ENCODE measurements at regions not wholly inside any gene's neighbourhood (a gene's known extent, or its start where the extent isn't known, plus 50 kb on each side); places are given as distances from the start of the nearest gene placed in this dataset.
"Not testable (repeated sequence)": the region's sequence is repeated elsewhere in the genome, so short reads cannot be mapped to it uniquely, and the experiment has no call there.

DNA sequence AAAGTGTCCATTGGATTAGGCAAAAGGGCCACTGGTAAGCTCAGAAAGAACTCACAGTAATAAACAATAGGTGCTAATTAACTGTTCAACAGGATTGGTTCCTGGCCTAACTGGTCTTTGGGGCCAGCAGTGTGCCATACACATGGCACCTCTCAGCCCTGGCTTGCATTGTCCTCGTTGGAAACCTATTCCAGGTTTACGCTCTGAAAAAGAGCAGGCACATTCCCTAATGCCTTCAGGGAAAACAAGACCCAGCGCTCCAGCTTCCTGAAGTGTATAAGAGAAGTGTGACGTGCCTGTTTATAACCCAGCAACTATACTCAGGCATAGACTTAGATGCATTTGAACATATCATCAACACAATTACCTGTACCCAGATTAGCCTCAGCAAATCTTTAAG lies 51.9 kb upstream of the RBM47 start:
- Mint-ChIP-seq H3K27me3 (ENCODE audit: unreplicated experiment) (no peaks in the 10 kb centered on the region), H3K36me3 (ENCODE audit: insufficient read depth, unreplicated experiment) (no peaks in the 10 kb centered on the region), H3K27ac (ENCODE audit: unreplicated experiment) (no peak overlapping the region), H3K4me3 (ENCODE audit: low read depth, unreplicated experiment) (no peak overlapping the region), H3K4me1 (ENCODE audit: low read depth, unreplicated experiment) (no peaks in the 10 kb centered on the region), H3K9me3 (ENCODE audit: low read depth, unreplicated experiment) (no peaks in the 10 kb centered on the region)
- BruUV-seq (replicated peaks), result no TSS peak
- DNase-seq, result no peak
- TF ChIP-seq, protein P1, sequence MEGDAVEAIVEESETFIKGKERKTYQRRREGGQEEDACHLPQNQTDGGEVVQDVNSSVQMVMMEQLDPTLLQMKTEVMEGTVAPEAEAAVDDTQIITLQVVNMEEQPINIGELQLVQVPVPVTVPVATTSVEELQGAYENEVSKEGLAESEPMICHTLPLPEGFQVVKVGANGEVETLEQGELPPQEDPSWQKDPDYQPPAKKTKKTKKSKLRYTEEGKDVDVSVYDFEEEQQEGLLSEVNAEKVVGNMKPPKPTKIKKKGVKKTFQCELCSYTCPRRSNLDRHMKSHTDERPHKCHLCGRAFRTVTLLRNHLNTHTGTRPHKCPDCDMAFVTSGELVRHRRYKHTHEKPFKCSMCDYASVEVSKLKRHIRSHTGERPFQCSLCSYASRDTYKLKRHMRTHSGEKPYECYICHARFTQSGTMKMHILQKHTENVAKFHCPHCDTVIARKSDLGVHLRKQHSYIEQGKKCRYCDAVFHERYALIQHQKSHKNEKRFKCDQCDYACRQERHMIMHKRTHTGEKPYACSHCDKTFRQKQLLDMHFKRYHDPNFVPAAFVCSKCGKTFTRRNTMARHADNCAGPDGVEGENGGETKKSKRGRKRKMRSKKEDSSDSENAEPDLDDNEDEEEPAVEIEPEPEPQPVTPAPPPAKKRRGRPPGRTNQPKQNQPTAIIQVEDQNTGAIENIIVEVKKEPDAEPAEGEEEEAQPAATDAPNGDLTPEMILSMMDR (IDR thresholded peaks at IDR 0.05; ENCODE audit: unreplicated experiment), result no peak
- CTCF ChIA-PET, result interaction anchor here (0.7 kb wide), 1 partner anchor 21 kb away, joined by 3 read pairs; no protein-coding TSS in a partner anchor
- intact Hi-C loops (cut with micrococcal nuclease; ENCODE audit: unreplicated experiment), result no loop called here

DNA sequence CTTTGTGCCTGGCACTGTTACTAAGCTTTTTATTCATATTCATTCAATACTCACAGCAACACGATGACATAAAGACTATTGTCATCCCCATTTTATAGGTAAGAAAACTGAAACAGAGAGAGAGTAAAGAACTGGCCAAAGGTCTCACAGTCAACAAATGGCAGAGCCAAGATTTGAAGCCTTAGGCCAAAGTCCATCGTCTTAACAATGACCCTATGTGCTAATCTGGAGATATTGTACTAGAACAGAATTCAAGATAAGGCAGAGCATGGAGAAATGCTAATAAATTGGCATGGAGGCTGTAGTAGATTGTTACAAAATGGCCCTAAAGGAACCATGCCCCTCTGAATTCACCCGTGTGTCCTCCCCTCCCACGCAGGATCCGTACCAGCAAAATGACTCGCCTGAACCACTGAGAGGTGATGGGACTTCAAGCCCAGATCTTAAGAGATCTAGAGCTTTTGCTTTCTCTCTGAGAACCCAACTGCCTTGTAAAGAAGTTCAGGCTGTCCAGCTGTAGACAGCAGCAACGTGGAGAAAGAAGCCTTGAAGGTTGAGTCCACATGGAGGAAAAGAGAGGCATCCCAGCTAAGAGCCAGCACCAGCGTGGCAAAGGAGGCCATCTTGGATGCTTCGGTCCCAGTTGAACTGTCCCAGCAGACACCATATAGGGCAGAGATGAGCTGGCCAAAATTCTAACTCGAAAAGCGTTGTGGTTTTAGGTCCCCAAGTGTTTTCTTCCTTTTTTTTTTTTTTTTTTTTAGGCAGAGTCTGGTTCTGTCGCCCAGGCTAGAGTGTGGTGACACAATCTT lies 52.8 kb upstream of the RBM47 start:
- Mint-ChIP-seq H3K27me3 (ENCODE audit: unreplicated experiment) (no peaks in the 10 kb centered on the region), H3K9me3 (ENCODE audit: low read depth, unreplicated experiment) (no peaks in the 10 kb centered on the region), H3K27ac (ENCODE audit: unreplicated experiment) (no peak overlapping the region), H3K4me1 (ENCODE audit: low read depth, unreplicated experiment) (no peaks in the 10 kb centered on the region), H3K4me3 (ENCODE audit: low read depth, unreplicated experiment) (no peak overlapping the region), H3K36me3 (ENCODE audit: insufficient read depth, unreplicated experiment) (no peaks in the 10 kb centered on the region)
- TF ChIP-seq, protein P1 (IDR thresholded peaks at IDR 0.05; ENCODE audit: unreplicated experiment), result no peak
- DNase-seq, result no peak
- CTCF ChIA-PET, result no interaction called here
- BruUV-seq (replicated peaks), result no TSS peak
- intact Hi-C loops (cut with micrococcal nuclease; ENCODE audit: unreplicated experiment), result no loop called here

DNA sequence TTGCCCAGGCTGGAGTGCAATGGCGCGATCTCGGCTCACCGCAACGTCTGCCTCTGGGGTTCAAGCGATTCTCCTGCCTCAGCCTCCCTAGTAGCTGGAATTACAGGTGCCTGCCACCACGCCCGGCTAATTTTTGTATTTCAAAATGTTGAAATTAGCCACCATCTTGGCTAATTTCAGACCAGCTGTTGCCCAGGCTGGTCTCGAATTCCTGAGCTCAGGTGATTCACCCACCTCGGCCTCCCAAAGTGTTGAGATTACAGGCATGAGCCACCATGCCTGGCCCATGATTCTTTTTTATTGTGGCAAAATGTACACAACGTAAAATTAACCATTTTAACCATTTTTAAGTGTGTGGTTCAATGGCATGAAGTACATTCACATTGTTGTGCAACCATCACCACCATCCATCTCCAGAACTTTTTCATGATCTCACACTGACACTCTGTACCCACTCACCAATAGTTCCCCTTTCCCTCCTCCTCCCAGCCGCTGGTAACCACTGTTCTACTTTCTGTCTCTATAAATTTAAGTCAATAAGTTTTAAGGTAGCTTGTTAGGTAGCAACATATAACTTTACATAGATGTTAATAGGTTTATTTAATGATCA lies 54.0 kb upstream of the RBM47 start:
- H3K27me3 Mint-ChIP-seq (ENCODE audit: unreplicated experiment); H3K27ac Mint-ChIP-seq (ENCODE audit: unreplicated experiment); H3K4me1 Mint-ChIP-seq (ENCODE audit: low read depth, unreplicated experiment); H3K9me3 Mint-ChIP-seq (ENCODE audit: low read depth, unreplicated experiment); CTCF ChIA-PET; BruUV-seq (replicated peaks); intact Hi-C loops (cut with micrococcal nuclease; ENCODE audit: unreplicated experiment); H3K4me3 Mint-ChIP-seq (ENCODE audit: low read depth, unreplicated experiment); DNase-seq; H3K36me3 Mint-ChIP-seq (ENCODE audit: insufficient read depth, unreplicated experiment): not testable (repeated sequence)

DNA sequence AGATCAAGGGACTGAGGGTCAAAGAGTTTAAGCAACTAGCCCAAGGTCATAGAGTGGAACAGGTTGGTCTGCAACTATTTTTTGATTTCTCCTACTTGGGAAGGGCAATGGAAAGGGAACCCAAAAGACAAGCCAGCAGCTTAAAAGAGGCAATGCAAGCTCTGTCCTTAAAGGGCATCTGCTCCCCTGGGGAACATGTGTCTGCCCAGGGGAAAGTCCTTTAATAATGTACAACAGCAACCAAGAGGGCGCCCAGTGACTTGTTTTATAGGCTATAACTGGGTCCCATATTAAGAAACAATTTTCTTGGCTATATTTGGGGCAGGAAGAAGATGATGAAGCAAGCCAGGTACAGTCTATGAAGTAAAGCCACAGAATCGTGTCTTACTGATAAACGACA lies 54.7 kb upstream of the RBM47 start:
- H3K27ac Mint-ChIP-seq (ENCODE audit: unreplicated experiment), result no peak overlapping the region
- TF ChIP-seq, protein P1 (IDR thresholded peaks at IDR 0.05; ENCODE audit: unreplicated experiment), result no peak
- DNase-seq, result no peak
- no TSS peak for BruUV-seq (replicated peaks)
- CTCF ChIA-PET, result no interaction called here
- no peaks in the 10 kb centered on the region for H3K4me1 Mint-ChIP-seq (ENCODE audit: low read depth, unreplicated experiment)
- no peaks in the 10 kb centered on the region for H3K36me3 Mint-ChIP-seq (ENCODE audit: insufficient read depth, unreplicated experiment)
- intact Hi-C loops (cut with micrococcal nuclease; ENCODE audit: unreplicated experiment), result no loop called here
- H3K4me3 Mint-ChIP-seq (ENCODE audit: low read depth, unreplicated experiment), result no peak overlapping the region
- H3K9me3 Mint-ChIP-seq (ENCODE audit: low read depth, unreplicated experiment), result no peaks in the 10 kb centered on the region
- H3K27me3 Mint-ChIP-seq (ENCODE audit: unreplicated experiment), result no peaks in the 10 kb centered on the region

DNA sequence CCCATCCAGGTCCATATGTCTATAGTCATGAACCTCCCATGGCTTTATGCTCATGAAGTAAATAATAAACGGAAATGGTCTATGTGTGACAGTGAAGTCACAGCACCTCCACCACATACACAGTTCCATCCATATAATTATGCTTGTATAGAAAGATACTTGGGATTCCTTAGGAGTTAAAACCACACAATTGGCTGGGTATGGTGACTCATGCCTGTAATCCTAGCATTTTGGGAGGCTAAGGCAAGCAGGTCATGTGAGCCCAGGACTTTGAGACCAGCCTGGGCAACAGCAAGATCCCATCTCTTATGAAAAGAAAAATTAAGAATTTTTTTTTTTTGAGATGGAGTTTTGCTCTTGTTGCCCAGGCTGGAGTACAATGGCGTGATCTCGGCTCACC lies 55.6 kb upstream of the RBM47 start:
- H3K4me1 Mint-ChIP-seq (ENCODE audit: low read depth, unreplicated experiment), result no peaks in the 10 kb centered on the region
- no TSS peak for BruUV-seq (replicated peaks)
- H3K9me3 Mint-ChIP-seq (ENCODE audit: low read depth, unreplicated experiment), result no peaks in the 10 kb centered on the region
- H3K4me3 Mint-ChIP-seq (ENCODE audit: low read depth, unreplicated experiment), result no peak overlapping the region
- H3K27ac Mint-ChIP-seq (ENCODE audit: unreplicated experiment), result no peak overlapping the region
- TF ChIP-seq, protein P1 (IDR thresholded peaks at IDR 0.05; ENCODE audit: unreplicated experiment), result no peak
- H3K27me3 Mint-ChIP-seq (ENCODE audit: unreplicated experiment), result no peaks in the 10 kb centered on the region
- intact Hi-C loops (cut with micrococcal nuclease; ENCODE audit: unreplicated experiment), result no loop called here
- H3K36me3 Mint-ChIP-seq (ENCODE audit: insufficient read depth, unreplicated experiment), result no peaks in the 10 kb centered on the region
- CTCF ChIA-PET, result no interaction called here
- DNase-seq, result no peak
